GM20000 (cell line): ENCODE measurements at regions not wholly inside any gene's neighbourhood (a gene's known extent, or its start where the extent isn't known, plus 50 kb on each side); places are given as distances from the start of the nearest gene placed in this dataset.

Experiments used
- DNase-seq: peaks from one replicate; pipeline ENCODE4 v3.0.0; 2012; ENCODE audit warnings: low spot score
- TF ChIP-seq, protein P1 (sequence below): IDR thresholded peaks from 2 replicates; pipeline ENCODE4 v1.5.1; 2012; ENCODE audit warnings: mild to moderate bottlenecking, control low read depth; ENCODE audit errors: extremely low read depth, missing control alignments

DNA sequence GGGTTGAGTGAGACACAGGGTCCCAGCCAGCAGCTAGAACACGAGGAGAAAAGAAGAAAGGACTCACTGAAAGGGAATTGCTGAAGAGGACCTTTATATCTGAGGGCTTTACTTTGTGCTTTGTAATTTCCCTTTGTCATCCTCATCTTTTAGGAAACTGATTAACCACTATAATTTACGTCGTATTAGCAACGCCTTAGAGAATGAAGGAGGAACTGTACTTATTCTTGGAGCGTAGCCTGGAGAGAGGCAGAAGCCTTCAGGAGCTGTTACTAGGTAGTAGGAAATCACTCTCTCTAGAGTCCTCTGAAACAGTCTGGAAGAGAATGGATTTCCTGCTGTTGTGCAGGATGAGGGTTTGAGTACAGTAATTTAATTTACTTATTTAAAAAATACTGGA lies 101.0 kb upstream of the STEAP1B start:
- TF ChIP-seq, protein P1, sequence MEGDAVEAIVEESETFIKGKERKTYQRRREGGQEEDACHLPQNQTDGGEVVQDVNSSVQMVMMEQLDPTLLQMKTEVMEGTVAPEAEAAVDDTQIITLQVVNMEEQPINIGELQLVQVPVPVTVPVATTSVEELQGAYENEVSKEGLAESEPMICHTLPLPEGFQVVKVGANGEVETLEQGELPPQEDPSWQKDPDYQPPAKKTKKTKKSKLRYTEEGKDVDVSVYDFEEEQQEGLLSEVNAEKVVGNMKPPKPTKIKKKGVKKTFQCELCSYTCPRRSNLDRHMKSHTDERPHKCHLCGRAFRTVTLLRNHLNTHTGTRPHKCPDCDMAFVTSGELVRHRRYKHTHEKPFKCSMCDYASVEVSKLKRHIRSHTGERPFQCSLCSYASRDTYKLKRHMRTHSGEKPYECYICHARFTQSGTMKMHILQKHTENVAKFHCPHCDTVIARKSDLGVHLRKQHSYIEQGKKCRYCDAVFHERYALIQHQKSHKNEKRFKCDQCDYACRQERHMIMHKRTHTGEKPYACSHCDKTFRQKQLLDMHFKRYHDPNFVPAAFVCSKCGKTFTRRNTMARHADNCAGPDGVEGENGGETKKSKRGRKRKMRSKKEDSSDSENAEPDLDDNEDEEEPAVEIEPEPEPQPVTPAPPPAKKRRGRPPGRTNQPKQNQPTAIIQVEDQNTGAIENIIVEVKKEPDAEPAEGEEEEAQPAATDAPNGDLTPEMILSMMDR: no peak
- no peak for DNase-seq

DNA sequence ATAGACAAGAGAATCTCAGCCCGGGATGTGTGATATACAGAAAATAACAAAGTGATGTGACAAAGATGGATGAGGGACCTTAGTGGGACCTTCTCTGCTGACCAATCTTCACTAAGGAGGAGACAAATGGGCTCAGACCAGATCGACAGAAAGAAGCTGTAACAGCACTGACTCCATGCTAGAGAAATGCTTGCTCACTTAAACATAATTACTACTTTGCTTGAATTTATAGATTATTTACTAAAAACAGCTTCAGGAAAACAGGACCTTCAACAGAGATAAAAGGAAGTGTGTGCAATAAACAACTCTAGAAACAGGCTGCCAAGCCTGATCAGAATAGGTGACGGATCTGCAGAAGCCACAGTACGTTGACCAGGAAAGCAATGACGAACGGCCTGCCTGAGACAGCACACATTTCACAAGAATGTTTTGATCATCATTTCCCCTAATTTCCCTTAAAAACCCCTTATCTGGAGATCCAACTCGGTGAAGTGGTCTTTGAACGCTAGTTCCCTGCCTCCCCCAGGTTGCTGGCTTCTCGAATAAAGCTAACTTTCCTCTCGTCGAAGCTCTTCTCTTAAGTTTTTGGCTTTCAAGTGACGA lies 98.4 kb upstream of the STEAP1B start:
- TF ChIP-seq, protein P1: no peak
- DNase-seq: no peak

GRCh38 chr7:22597844-22598243 lies 97.9 kb upstream of the STEAP1B start:
- TF ChIP-seq, protein P1: no peak
- no peak for DNase-seq

DNA sequence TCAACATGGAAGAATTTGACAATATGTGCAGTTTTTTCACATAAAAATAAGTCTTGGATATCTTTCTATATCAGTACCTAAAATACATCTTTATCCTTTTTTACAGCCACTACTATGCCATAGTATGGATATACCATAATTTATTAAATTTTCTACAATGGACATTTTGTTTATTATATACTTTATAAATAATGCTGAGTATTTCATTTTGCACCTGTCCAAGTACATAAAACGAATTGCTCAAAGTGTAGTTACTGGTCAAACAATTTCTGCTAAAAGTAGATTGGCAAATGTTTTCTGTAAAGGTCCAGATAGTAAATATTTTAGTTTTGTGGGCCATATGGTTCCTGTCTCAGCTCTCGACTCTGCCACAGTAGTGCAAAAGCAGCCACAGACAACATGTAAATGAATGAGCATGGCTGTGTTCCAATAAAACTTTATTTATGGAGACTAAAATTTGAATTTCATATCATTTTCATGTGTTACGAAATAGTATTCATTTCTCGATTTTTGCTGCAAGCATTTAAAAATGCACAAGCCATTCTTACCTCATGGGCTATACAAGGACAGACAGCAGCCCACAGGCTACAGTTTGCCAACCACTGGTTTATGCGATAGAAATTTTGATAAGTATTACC lies 96.9 kb upstream of the STEAP1B start:
- DNase-seq: no peak
- TF ChIP-seq, protein P1: no peak

- DNase-seq: no peak
- TF ChIP-seq, protein P1: no peak
These were observed 94.0 kb upstream of the STEAP1B start for GRCh38 chr7:22594020-22594419.

DNA sequence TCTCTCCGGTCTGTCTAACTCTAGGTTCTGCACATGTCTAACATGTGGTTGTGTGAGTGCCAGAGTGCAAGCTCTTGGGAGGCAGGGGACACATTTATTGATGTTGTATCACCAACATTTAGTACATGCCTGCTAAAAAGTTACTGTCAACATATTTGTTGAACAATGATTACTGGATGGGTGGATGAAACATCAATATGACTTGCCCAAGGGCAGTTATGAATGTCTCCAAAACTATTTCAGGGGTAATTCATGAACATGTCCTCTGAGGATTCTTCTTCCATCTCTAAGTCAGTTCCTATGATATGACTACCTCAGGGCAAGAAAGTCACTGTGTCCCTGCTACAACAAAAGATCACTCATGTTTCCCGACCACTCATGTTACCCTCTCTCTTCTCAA lies 91.3 kb upstream of the STEAP1B start:
- no peak for DNase-seq
- TF ChIP-seq, protein P1: no peak

DNA sequence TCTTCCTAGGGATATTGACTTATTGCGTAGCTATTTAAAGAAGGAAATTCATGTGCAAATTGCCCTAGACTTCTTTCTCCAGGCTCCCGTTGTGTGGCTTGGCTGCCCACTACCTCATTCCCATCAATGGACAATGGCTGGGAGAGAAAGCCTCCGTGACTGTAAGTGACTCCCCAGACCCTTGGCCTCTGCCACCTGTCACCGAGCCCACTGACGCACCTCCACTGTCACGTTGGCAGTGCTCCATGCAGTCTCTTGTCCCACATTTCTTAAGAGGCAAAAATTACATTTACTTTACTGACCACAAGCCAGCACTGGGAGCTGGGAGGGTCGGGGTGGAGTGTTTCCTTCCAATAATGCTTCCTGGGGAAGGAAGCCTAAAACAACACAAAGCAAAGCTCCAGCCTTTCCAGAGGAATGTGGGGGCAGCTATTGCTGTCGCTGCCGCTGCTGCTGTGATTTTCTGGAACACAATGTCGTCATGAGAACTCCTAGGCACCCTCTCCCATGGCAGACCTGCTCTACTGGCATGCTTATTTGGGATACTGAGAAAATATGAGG lies 89.7 kb upstream of the STEAP1B start:
- no peak for DNase-seq
- TF ChIP-seq, protein P1: no peak
